SU-DHL-6 (cell line): ENCODE measurements at regions not wholly inside any gene's neighbourhood (a gene's known extent, or its start where the extent isn't known, plus 50 kb on each side); places are given as distances from the start of the nearest gene placed in this dataset.

Experiments
- H2AFZ ChIP-seq: fragments of 200-600 bp; sonication (generic); 2 replicates; pipeline ENCODE4 v1.6.1; 2014; ENCODE audit warnings: low read depth, mild to moderate bottlenecking, moderate library complexity, mixed read lengths, antibody characterized with exemption, low read length; ENCODE audit not compliant: severe bottlenecking
- H3F3A ChIP-seq: fragments of 200-600 bp; shearing (Covaris generic); 2 replicates; pipeline ENCODE4 v1.6.0; 2016; ENCODE audit warnings: antibody characterized with exemption, mild to moderate bottlenecking; ENCODE audit not compliant: insufficient read depth
- H3K27ac ChIP-seq: fragments of 200-600 bp; sonication (generic); 2 replicates; pipeline ENCODE4 v1.5.1; 2016; ENCODE audit warnings: low read depth, mild to moderate bottlenecking, low read length, moderate library complexity, mixed read lengths
- H3K27me3 ChIP-seq: fragments of 200-600 bp; sonication (generic), shearing (Covaris generic); 2 replicates; pipeline ENCODE4 v1.6.0; 2014; ENCODE audit warnings: mild to moderate bottlenecking, low read length
- H3K36me3 ChIP-seq: fragments of 200-600 bp; sonication (generic); 2 replicates; pipeline ENCODE4 v1.6.1; 2014; ENCODE audit warnings: mild to moderate bottlenecking, low read length, mixed read lengths
- H3K4me2 ChIP-seq: fragments of 300-600, 200-600 bp; shearing (Covaris generic), sonication (generic); 2 replicates; pipeline ENCODE4 v1.6.0; 2014; ENCODE audit warnings: low read length, low read depth, mild to moderate bottlenecking; ENCODE audit not compliant: poor library complexity, severe bottlenecking
- H3K4me3 ChIP-seq: fragments of 200-600 bp; sonication (generic); 2 replicates; pipeline ENCODE4 v1.5.1; 2014; ENCODE audit warnings: antibody characterized with exemption, low read length, mild to moderate bottlenecking, mixed read lengths; ENCODE audit not compliant: insufficient read depth, poor library complexity, severe bottlenecking
- H3K79me2 ChIP-seq: fragments of 200-600 bp; sonication (generic); 2 replicates; pipeline ENCODE4 v1.6.1; 2014; ENCODE audit warnings: mild to moderate bottlenecking, low read length, moderate library complexity; ENCODE audit not compliant: insufficient read depth
- H3K9ac ChIP-seq: fragments of 200-600 bp; sonication (generic); 2 replicates; pipeline ENCODE4 v1.7.0; 2014; ENCODE audit warnings: mild to moderate bottlenecking, low read length
- H3K9me2 ChIP-seq: fragments of 200-600 bp; sonication (generic); replicated peaks from 2 replicates; pipeline ENCODE4 v1.6.1; 2014; ENCODE audit warnings: low read length; ENCODE audit not compliant: insufficient read depth
- H3K9me3 ChIP-seq: fragments of 200-600 bp; sonication (generic); 2 replicates; pipeline ENCODE4 v1.6.1; 2014; ENCODE audit warnings: low read length, mixed read lengths; ENCODE audit not compliant: insufficient read depth
- H4K20me1 ChIP-seq: fragments of 200-600 bp; sonication (generic); 2 replicates; pipeline ENCODE4 v1.6.1; 2014; ENCODE audit warnings: low read depth, mild to moderate bottlenecking, antibody characterized with exemption, low read length, moderate library complexity, mixed read lengths
- CTCF ChIP-seq: fragments of 200-600 bp; sonication (generic); IDR thresholded peaks from one replicate; pipeline ENCODE4 v1.5.1; 2017; ENCODE audit warnings: antibody characterized with exemption, mild to moderate bottlenecking, low read length, moderate library complexity; ENCODE audit not compliant: insufficient read depth, poor library complexity, severe bottlenecking
- EZH2phosphoT487 ChIP-seq: fragments of 200-600 bp; sonication (generic), shearing (Covaris generic); conservative IDR thresholded peaks from 2 replicates; pipeline ENCODE4 v1.6.1; 2018; ENCODE audit warnings: mild to moderate bottlenecking, antibody characterized with exemption, low read length, moderate library complexity, mixed read lengths

- Histone ChIP-seq H3F3A (no peaks in the 10 kb centered on the region), H3K9me3 (no peaks in the 10 kb centered on the region), H4K20me1 (no peaks in the 10 kb centered on the region), H3K4me2 (no peak overlapping the region), H2AFZ (no peak overlapping the region), H3K9ac (no peak overlapping the region), H3K79me2 (no peaks in the 10 kb centered on the region), H3K27ac (no peak overlapping the region), H3K4me3 (no peak overlapping the region), H3K9me2 (no peaks in the 10 kb centered on the region), H3K36me3 (no peaks in the 10 kb centered on the region), H3K27me3 (no peaks in the 10 kb centered on the region)
- TF ChIP-seq CTCF (no peak), EZH2phosphoT487 (no peak)
Observed at GRCh38 chr2:39839261-39839848, 60.3 kb upstream of the THUMPD2 start.

- Histone ChIP-seq H3K9ac (no peak overlapping the region), H3K36me3 (no peaks in the 10 kb centered on the region), H3K4me2 (no peak overlapping the region), H3K9me2 (no peaks in the 10 kb centered on the region), H3K9me3 (no peaks in the 10 kb centered on the region), H3K4me3 (no peak overlapping the region), H3K79me2 (no peaks in the 10 kb centered on the region), H3F3A (no peaks in the 10 kb centered on the region), H4K20me1 (no peaks in the 10 kb centered on the region), H2AFZ (no peak overlapping the region), H3K27me3 (no peaks in the 10 kb centered on the region), H3K27ac (no peak overlapping the region)
- no peak for TF ChIP-seq EZH2phosphoT487
- TF ChIP-seq CTCF: no peak
Observed at GRCh38 chr2:39838589-39838988, 59.5 kb upstream of the THUMPD2 start.

- Histone ChIP-seq H3K36me3 (no peaks in the 10 kb centered on the region), H3F3A (no peaks in the 10 kb centered on the region), H3K9me3 (no peaks in the 10 kb centered on the region), H3K9ac (no peak overlapping the region), H3K79me2 (no peaks in the 10 kb centered on the region), H4K20me1 (no peaks in the 10 kb centered on the region), H3K27me3 (no peaks in the 10 kb centered on the region), H3K27ac (no peak overlapping the region), H3K4me3 (no peak overlapping the region), H3K4me2 (no peak overlapping the region), H3K9me2 (no peaks in the 10 kb centered on the region), H2AFZ (no peak overlapping the region)
- TF ChIP-seq CTCF: peak; percentile 89
- TF ChIP-seq EZH2phosphoT487: no peak
Observed at GRCh38 chr2:39837856-39838453, 58.9 kb upstream of the THUMPD2 start.
